HCT116 (cell line): ENCODE measurements at regions not wholly inside any gene's neighbourhood (a gene's known extent, or its start where the extent isn't known, plus 50 kb on each side); places are given as distances from the start of the nearest gene placed in this dataset.

Experiments used
- ATAC-seq: fragments of 200-7000 bp; cut with Tn5 transposase; 2 replicates; pipeline ENCODE4 v1.9.1; 2020; ENCODE audit warnings: mild to moderate bottlenecking, moderate library complexity
- BruUV-seq: library from RNA; stranded (reverse); fragments of 400-500 nt; replicated peaks from 2 replicates; lab custom pipeline; 2021; lab: Mats Ljungman, UMichigan
- CTCF ChIA-PET: fragments of 300-600 bp; sonication (Branson Sonifier 250); formaldehyde crosslinking; loops from one replicate; lab custom pipeline; 2021; ENCODE audit warnings: antibody characterized with exemption; lab: Charles Lee
- POLR2A ChIA-PET: fragments of 300-600, 350-600 bp; sonication (Branson Sonifier 250); formaldehyde crosslinking; loops from one replicate; lab custom pipeline; 2021; ENCODE audit warnings: antibody characterized with exemption; lab: Charles Lee
- RAD21 ChIA-PET, 2 experiments: fragments of 300-600 bp; sonication (Branson Sonifier 250); formaldehyde crosslinking; loops; one replicate each; lab custom pipeline; 2023; ENCODE audit warnings: low total read pairs in 2 of 2; ENCODE audit not compliant: uncharacterized antibody in 2 of 2, unreplicated experiment in 2 of 2, low non-redundant PET in 1 of 2; lab: Charles Lee
- DNase-seq: peaks from one replicate; pipeline ENCODE4 v3.0.0-alpha.2; 2010; ENCODE audit warnings: low read depth, low spot score
- H2AFZ ChIP-seq: fragments of 200-600 bp; shearing (Covaris generic), sonication (generic); 2 replicates; pipeline ENCODE4 v1.6.1; 2017; ENCODE audit warnings: low read depth, mixed run types, mixed read lengths, antibody characterized with exemption, low read length; ENCODE audit not compliant: poor library complexity, severe bottlenecking
- H3K27ac ChIP-seq: 2 replicates; pipeline ENCODE4 v1.5.1; 2012; ENCODE audit warnings: low read depth, low read length
- H3K27me3 ChIP-seq: fragments of 200-600 bp; sonication (generic); 2 replicates; pipeline ENCODE4 v1.6.1; 2016; ENCODE audit warnings: mixed run types, low read length, mixed read lengths; ENCODE audit not compliant: insufficient read depth
- H3K36me3 ChIP-seq, 2 experiments: fragments of 200-500 bp in 1 of 2; fragments of 200-600 bp in 1 of 2; sonication (Bioruptor generic) in 1 of 2; sonication (generic) in 1 of 2; 2 replicates each; pipeline versions ENCODE4 v1.5.1 to v1.6.1; 2014 to 2016; ENCODE audit warnings: low read length in 2 of 2, inconsistent platforms in 1 of 2, mixed read lengths in 1 of 2, mixed run types in 1 of 2; ENCODE audit not compliant: insufficient read depth in 2 of 2, control insufficient read depth in 1 of 2
- H3K4me1 ChIP-seq, 2 experiments: fragments of 200-600 bp in 1 of 2; sonication (generic) in 1 of 2; 2 replicates each; pipeline versions ENCODE4 v1.5.1 to v1.6.1; 2012 to 2017; ENCODE audit warnings: low read length in 2 of 2, inconsistent platforms in 1 of 2, mild to moderate bottlenecking in 1 of 2, mixed read lengths in 1 of 2, mixed run types in 1 of 2, moderate library complexity in 1 of 2; ENCODE audit not compliant: insufficient read depth in 2 of 2, control insufficient read depth in 1 of 2
- H3K4me2 ChIP-seq: fragments of 200-600 bp; sonication (generic); 2 replicates; pipeline ENCODE4 v1.6.1; 2017; ENCODE audit warnings: mixed run types, low read length, mixed read lengths
- H3K4me3 ChIP-seq, 2 experiments: fragments of 200-600 bp in 1 of 2; sonication (generic) in 1 of 2; replicated peaks in 1 of 2; 2 replicates each; pipeline ENCODE4 v1.5.1; 2011 to 2016; ENCODE audit warnings: low read length in 2 of 2, control low read depth in 1 of 2, low read depth in 1 of 2, mild to moderate bottlenecking in 1 of 2, mixed read lengths in 1 of 2, mixed run types in 1 of 2
- H3K79me2 ChIP-seq: fragments of 200-600 bp; sonication (generic); 2 replicates; pipeline ENCODE4 v1.6.1; 2017; ENCODE audit warnings: mild to moderate bottlenecking, mixed run types, low read length, moderate library complexity, mixed read lengths; ENCODE audit not compliant: insufficient read depth
- H3K9ac ChIP-seq: fragments of 200-600 bp; sonication (generic); 2 replicates; pipeline ENCODE4 v1.6.1; 2016; ENCODE audit warnings: low read length, mixed read lengths
- H3K9me2 ChIP-seq: fragments of 200-600 bp; sonication (generic), shearing (Covaris generic); 2 replicates; pipeline ENCODE4 v1.6.1; 2017; ENCODE audit warnings: mixed run types, mild to moderate bottlenecking, moderate library complexity; ENCODE audit not compliant: insufficient read depth
- H3K9me3 ChIP-seq, 2 experiments: fragments of 200-500 bp in 1 of 2; fragments of 200-600 bp in 1 of 2; sonication (Bioruptor generic) in 1 of 2; sonication (generic) in 1 of 2; 2 replicates each; pipeline ENCODE4 v1.6.1; 2014 to 2017; ENCODE audit warnings: low read length in 2 of 2, mixed read lengths in 2 of 2, inconsistent platforms in 1 of 2, low read depth in 1 of 2, mild to moderate bottlenecking in 1 of 2, mixed run types in 1 of 2, moderate library complexity in 1 of 2; ENCODE audit not compliant: control insufficient read depth in 1 of 2, insufficient read depth in 1 of 2
- H4K20me1 ChIP-seq: fragments of 200-600 bp; sonication (generic), shearing (Covaris generic); 2 replicates; pipeline ENCODE4 v1.6.1; 2017; ENCODE audit warnings: mixed run types, mild to moderate bottlenecking, moderate library complexity; ENCODE audit not compliant: insufficient read depth
- CEBPB ChIP-seq: IDR thresholded peaks from 2 replicates; pipeline ENCODE4 v1.6.1; 2012; ENCODE audit warnings: low read depth
- CTCF ChIP-seq, 3 experiments: fragments of 200-600 bp in 1 of 3; sonication (generic) in 1 of 3; IDR thresholded peaks in 2 of 3; conservative IDR thresholded peaks in 1 of 3; 2 replicates each; pipeline ENCODE4 v1.5.1; 2012 to 2017; ENCODE audit warnings: low read depth in 2 of 3, low read length in 2 of 3, antibody characterized with exemption in 1 of 3, borderline replicate concordance in 1 of 3, control low read depth in 1 of 3, mild to moderate bottlenecking in 1 of 3, mixed read lengths in 1 of 3, mixed run types in 1 of 3, moderate library complexity in 1 of 3; ENCODE audit not compliant: insufficient read depth in 1 of 3
- EGR1 ChIP-seq: IDR thresholded peaks from 2 replicates; pipeline ENCODE4 v1.6.1; 2012; ENCODE audit warnings: low read depth
- ELF1 ChIP-seq: IDR thresholded peaks from 2 replicates; pipeline ENCODE4 v1.6.1; 2012; ENCODE audit warnings: low read depth, borderline replicate concordance
- EZH2 ChIP-seq: fragments of 200-600 bp; sonication (generic); IDR thresholded peaks from 2 replicates; pipeline ENCODE4 v1.6.1; 2017; ENCODE audit warnings: antibody characterized with exemption, mixed run types
- FOSL1 ChIP-seq: IDR thresholded peaks from 2 replicates; pipeline ENCODE4 v1.6.1; 2012; ENCODE audit warnings: low read depth
- JUND ChIP-seq: IDR thresholded peaks from 2 replicates; pipeline ENCODE4 v1.6.1; 2012
- POLR2A ChIP-seq: IDR thresholded peaks from 2 replicates; pipeline ENCODE4 v1.7.0; 2011; ENCODE audit warnings: borderline replicate concordance; ENCODE audit not compliant: insufficient read depth, insufficient read length; ENCODE audit errors: extremely low read depth
- REST ChIP-seq: IDR thresholded peaks from 2 replicates; pipeline ENCODE4 v1.6.1; 2012; ENCODE audit warnings: low read depth
- SIN3A ChIP-seq: IDR thresholded peaks from 2 replicates; pipeline ENCODE4 v1.6.1; 2012; ENCODE audit warnings: low read depth
- SRF ChIP-seq: IDR thresholded peaks from 2 replicates; pipeline ENCODE4 v1.6.1; 2012; ENCODE audit warnings: low read depth
- TCF7L2 ChIP-seq: IDR thresholded peaks from 2 replicates; pipeline ENCODE4 v1.7.0; 2011; ENCODE audit warnings: borderline replicate concordance, inconsistent platforms; ENCODE audit not compliant: insufficient read depth, insufficient read length; ENCODE audit errors: extremely low read depth
- YY1 ChIP-seq: IDR thresholded peaks from 2 replicates; pipeline ENCODE4 v1.6.1; 2011; ENCODE audit warnings: low read length, low read depth, moderate library complexity, mild to moderate bottlenecking; ENCODE audit not compliant: insufficient replicate concordance; ENCODE audit errors: extremely low read depth
- ZBTB33 ChIP-seq: IDR thresholded peaks from 2 replicates; pipeline ENCODE4 v1.6.1; 2011; ENCODE audit warnings: mild to moderate bottlenecking, low read length, moderate library complexity; ENCODE audit not compliant: insufficient replicate concordance; ENCODE audit errors: extremely low read depth
- ZFX ChIP-seq: fragments of 450-650 bp; IDR thresholded peaks from 2 replicates; pipeline ENCODE4 v1.6.1; 2017
- intact Hi-C: fragments of 100-400 bp; cut with micrococcal nuclease; formaldehyde crosslinking; loops from 2 replicates; pipeline ENCODE4 v1.10.0; 2022

GRCh38 chr15:31264559-31265089 is 62.0 kb upstream of the KLF13 start:
- ATAC-seq (no peak), DNase-seq (no peak)
- TF ChIP-seq JUND = no peak
- no peak for TF ChIP-seq POLR2A
- TF ChIP-seq YY1 = no peak
- TF ChIP-seq SRF = no peak
- no peak for TF ChIP-seq EZH2
- TF ChIP-seq CTCF (IDR thresholded peaks at IDR 0.05 in 2 of 3, conservative IDR thresholded peaks at IDR 0.05 in 1 of 3; ENCODE audit: borderline replicate concordance in 1 of 3, insufficient read depth in 1 of 3, low read depth in 2 of 3, low read length in 2 of 3) = no peak
- TF ChIP-seq SIN3A = no peak
- TF ChIP-seq ZFX = no peak
- no peak for TF ChIP-seq REST
- no peak for TF ChIP-seq FOSL1
- no peak for TF ChIP-seq ZBTB33
- TF ChIP-seq CEBPB = no peak
- TF ChIP-seq TCF7L2 = no peak
- no peak for TF ChIP-seq ELF1
- TF ChIP-seq EGR1 = no peak
- H4K20me1 ChIP-seq = no peaks in the 10 kb centered on the region
- no peak overlapping the region for H2AFZ ChIP-seq
- no peak overlapping the region; the same call in 1 of the 2 replicates for H3K27ac ChIP-seq
- H3K79me2 ChIP-seq = no peaks in the 10 kb centered on the region
- ChIA-PET CTCF (no interaction called here), RAD21 (no interaction called here), POLR2A (interaction anchor here (0.6 kb wide), 1 partner anchor 13 kb away, joined by 5 read pairs; no protein-coding TSS in a partner anchor)
- no peaks in the 10 kb centered on the region for H3K9me2 ChIP-seq
- BruUV-seq = no TSS peak
- no peaks in the 10 kb centered on the region for H3K36me3 ChIP-seq
- H3K4me2 ChIP-seq = no peak overlapping the region
- H3K9me3 ChIP-seq = no peaks in the 10 kb centered on the region
- H3K4me1 ChIP-seq = peaks cover 0 to 3% of the 10 kb centered on the region in 2 experiments; a peak in 1 of 4 replicates
- H3K4me3 ChIP-seq = no peak overlapping the region
- intact Hi-C loops = no loop called here
- no peak overlapping the region for H3K9ac ChIP-seq
- H3K27me3 ChIP-seq = no peaks in the 10 kb centered on the region
